Thyroid gland (tissue), 4 donors: ENCODE measurements at regions not wholly inside any gene's neighbourhood (a gene's known extent, or its start where the extent isn't known, plus 50 kb on each side); places are given as distances from the start of the nearest gene placed in this dataset.

Experiments used
- POLR2A ChIP-seq, 2 donors: fragments of 450-650 bp; IDR thresholded peaks; one replicate each; pipeline ENCODE4 v1.6.1; 2017; ENCODE audit warnings: antibody characterized with exemption in 2 of 2, mild to moderate bottlenecking in 2 of 2, moderate library complexity in 1 of 2
- TF ChIP-seq, protein P1 (sequence below), 6 experiments: fragments of 200-600 bp in 3 of 6; fragments of 450-650 bp in 3 of 6; sonication (generic) in 3 of 6; IDR thresholded peaks; one replicate each; pipeline ENCODE4 v1.5.1; 2016 to 2019; ENCODE audit warnings: antibody characterized with exemption in 6 of 6, mild to moderate bottlenecking in 2 of 6, inconsistent platforms in 1 of 6, moderate library complexity in 1 of 6

DNA sequence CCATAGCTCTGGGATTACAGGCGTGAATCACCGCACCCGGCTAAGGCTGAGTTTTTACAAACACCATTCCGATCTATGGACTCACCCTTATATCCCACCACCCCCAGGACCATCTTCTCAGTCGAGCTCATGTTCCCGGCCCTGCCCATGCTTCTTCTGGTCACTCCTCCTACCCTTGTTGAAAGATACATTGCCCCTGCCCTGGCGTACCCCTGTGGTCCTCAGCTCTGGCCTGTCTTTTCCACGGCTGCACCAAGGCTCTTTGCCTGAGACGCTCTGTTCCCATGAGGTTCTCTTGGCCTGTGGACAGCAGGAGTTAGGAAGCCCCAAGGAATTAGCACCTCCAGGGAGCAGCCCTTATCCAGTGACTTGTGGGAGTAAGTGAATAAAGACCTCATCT is 379.4 kb upstream of the TNRC6C start:
- TF ChIP-seq, protein P1, sequence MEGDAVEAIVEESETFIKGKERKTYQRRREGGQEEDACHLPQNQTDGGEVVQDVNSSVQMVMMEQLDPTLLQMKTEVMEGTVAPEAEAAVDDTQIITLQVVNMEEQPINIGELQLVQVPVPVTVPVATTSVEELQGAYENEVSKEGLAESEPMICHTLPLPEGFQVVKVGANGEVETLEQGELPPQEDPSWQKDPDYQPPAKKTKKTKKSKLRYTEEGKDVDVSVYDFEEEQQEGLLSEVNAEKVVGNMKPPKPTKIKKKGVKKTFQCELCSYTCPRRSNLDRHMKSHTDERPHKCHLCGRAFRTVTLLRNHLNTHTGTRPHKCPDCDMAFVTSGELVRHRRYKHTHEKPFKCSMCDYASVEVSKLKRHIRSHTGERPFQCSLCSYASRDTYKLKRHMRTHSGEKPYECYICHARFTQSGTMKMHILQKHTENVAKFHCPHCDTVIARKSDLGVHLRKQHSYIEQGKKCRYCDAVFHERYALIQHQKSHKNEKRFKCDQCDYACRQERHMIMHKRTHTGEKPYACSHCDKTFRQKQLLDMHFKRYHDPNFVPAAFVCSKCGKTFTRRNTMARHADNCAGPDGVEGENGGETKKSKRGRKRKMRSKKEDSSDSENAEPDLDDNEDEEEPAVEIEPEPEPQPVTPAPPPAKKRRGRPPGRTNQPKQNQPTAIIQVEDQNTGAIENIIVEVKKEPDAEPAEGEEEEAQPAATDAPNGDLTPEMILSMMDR (IDR thresholded peaks at IDR 0.05): no peak
- TF ChIP-seq POLR2A (IDR thresholded peaks at IDR 0.05): no peak
